GM13977 (cell line): ENCODE measurements at regions not wholly inside any gene's neighbourhood (a gene's known extent, or its start where the extent isn't known, plus 50 kb on each side); places are given as distances from the start of the nearest gene placed in this dataset.

Experiments used
- DNase-seq: peaks from one replicate; pipeline ENCODE4 v3.0.0; 2012; ENCODE audit warnings: low spot score
- in situ Hi-C: fragments of 300-500 bp; cut with MboI; formaldehyde crosslinking; loops from one replicate; pipeline ENCODE4 v1.12.0; 2022; ENCODE audit warnings: low sequenced_read_pairs, low pct_unique_long_range_greater_than_20kb, mixed read lengths, inconsistent platforms; ENCODE audit not compliant: unreplicated experiment
- TF ChIP-seq, protein P1 (sequence below): IDR thresholded peaks from 2 replicates; pipeline ENCODE4 v1.5.1; 2012; ENCODE audit warnings: mild to moderate bottlenecking, control low read depth; ENCODE audit not compliant: insufficient read depth; ENCODE audit errors: extremely low read depth, missing control alignments

DNA sequence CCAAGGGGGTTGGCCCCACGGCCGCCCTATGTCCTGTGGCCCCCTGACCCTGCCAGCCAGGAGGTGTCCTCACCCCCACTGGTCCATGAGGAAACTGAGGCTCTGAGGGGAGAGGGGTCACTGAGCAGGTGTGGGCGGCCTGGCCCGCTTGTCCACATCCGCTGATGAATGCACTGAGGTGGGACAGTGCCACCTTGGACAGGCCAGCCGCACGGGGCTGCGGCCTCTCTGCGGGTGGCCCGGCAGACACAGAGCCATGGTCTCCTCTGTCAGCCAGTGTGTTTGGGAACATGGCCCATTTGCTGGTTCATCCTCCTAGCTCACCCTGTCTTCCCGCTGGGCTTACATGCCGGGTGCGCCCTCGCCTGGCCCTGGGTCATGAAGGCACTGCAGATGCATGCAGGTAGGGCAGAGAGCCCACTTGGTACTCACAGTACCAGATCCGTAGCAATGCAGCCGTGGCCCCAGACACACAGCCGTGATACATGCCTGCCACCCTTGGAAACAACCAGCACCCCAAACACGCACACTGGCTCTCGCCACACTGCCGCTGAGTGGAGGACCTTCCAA is 93.9 kb downstream of the ENGASE start:
- no peak for DNase-seq
- in situ Hi-C loops, result no loop called here
- TF ChIP-seq, protein P1, sequence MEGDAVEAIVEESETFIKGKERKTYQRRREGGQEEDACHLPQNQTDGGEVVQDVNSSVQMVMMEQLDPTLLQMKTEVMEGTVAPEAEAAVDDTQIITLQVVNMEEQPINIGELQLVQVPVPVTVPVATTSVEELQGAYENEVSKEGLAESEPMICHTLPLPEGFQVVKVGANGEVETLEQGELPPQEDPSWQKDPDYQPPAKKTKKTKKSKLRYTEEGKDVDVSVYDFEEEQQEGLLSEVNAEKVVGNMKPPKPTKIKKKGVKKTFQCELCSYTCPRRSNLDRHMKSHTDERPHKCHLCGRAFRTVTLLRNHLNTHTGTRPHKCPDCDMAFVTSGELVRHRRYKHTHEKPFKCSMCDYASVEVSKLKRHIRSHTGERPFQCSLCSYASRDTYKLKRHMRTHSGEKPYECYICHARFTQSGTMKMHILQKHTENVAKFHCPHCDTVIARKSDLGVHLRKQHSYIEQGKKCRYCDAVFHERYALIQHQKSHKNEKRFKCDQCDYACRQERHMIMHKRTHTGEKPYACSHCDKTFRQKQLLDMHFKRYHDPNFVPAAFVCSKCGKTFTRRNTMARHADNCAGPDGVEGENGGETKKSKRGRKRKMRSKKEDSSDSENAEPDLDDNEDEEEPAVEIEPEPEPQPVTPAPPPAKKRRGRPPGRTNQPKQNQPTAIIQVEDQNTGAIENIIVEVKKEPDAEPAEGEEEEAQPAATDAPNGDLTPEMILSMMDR, result no peak

DNA sequence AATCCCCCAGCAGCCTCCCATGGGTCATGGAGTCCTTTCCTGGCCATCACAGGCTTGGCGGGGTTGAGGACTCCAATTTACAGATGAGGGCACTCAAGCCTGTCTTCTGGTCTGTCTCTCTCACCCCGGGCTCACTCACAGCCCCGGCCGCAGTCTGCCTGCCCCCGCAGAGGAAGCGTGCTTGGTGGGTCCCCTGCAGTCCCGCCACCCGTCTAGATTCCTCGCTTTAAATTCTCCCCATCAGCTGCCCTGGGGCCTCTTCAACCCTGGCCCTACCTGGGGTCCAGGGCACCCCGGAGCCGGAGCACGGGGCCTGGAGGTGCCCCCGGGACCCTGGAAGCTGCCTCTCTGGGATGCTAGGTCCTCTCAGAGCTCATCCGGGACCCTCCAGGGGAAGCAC is 92.9 kb downstream of the ENGASE start:
- in situ Hi-C loops, result no loop called here
- TF ChIP-seq, protein P1, result no peak
- no peak for DNase-seq

DNA sequence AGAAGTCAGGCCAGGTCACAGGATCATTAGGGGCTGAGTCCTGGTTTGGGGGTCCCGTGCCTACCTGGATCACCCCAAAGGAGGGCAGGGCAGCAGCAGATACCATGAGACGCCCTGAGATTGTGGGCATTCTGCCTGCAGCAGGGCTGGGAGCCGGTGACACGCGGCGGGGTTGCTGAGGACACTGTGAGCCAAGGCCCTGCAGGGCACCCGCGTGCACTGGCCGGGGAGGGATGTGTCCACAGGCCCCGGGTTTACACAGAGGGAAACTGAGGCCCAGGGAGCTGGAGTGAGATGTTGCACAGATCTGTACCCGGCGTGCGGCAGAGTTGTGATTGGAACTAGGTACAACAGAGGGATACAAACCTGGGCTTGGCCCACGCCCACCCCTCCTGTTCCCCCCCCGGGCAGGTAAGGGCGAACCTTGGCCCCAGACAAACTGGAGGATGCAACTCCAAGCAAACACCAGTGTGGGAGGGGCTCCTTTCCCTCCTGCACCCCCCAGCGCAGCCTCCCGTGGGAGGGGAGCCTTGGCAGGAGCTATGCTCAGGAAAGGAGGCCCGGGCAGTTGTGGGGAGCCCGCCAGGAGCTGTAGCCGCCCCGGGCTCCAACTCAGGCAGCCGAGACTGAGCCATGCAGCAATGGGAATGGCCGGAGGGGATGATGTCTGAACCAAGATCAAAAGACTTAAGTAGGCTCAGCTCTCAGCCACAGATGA is 91.3 kb downstream of the ENGASE start:
- in situ Hi-C loops, result no loop called here
- DNase-seq, result no peak
- TF ChIP-seq, protein P1, result no peak

DNA sequence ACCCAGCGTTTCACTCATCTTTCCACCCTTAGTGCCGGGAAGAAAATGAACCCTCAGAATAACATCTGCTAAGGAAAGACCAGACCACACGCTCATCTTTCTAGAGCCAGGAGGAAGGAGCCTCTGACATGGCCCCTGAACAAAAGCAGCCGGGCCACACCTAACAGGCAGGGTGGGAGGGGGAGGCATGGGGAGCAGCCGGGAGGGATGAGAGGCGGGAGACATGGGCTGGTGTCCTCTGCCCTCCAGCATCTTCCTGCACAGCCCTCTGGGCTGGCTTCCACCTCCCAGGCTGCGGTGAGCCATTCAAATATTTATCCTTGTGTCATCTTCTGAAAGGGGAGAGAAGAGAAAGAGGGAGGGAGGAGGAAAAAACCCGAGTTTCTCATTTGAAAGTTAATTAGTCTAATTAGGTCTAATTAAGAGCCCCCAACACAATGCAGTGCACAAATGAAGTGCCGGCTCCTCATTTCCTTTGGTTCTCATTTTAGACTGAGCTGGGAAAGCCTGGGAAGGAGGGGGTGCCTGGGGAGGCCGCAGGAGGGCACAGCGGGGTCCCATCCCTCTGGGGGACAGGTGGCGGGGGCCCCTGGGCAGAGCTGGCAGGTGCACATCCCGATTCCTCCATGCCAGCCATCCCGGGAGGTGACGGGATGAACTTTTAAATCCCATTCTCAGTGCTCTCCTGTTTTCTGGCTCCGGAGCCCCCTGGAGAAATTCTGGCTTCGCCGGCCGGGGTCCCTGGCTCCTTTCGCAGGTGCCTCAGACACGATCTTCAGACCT is 90.5 kb downstream of the ENGASE start:
- in situ Hi-C loops, result no loop called here
- DNase-seq, result no peak
- TF ChIP-seq, protein P1, result no peak

DNA sequence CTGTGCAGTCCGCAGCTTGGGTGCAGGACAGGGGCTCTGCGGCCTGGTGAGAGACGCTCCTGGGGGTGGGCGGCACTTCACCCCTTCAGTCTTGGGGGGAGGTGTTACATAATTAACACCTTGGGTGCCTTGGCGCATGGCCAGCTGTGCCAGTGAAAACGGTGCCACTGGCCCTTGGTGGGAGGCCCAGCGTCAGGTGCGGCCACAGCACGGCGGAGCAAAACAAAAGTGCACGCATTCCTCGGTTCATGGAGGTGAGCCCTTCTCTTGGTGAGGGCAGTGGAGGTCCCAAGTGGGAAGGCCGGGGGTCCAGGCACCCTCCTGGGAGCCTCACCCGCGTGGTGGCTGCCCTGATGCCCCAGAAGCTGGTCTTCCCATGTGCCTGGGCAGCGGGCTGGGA is 89.8 kb downstream of the ENGASE start:
- in situ Hi-C loops, result no loop called here
- TF ChIP-seq, protein P1, result no peak
- no peak for DNase-seq

DNA sequence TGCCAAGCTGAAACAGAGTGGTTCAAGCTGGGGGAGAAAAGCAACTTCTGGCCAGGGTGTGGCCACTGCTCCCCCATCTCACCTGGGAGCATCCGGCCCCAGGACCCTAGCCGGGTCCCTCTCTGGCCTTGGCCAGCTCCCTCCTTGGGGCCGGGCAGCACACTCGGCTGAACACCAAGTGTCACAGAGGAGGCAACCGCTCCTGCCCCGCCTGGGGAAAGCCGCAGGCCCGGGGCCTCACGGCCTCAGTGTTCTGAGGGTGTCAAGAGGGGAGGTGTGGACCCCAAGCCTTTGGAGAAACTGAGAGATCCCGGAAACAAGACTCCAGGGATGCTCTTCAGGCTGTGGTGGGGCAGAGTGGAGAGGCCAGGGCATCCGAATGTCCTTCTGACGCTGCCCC is 88.4 kb downstream of the ENGASE start:
- TF ChIP-seq, protein P1, result no peak
- no peak for DNase-seq
- in situ Hi-C loops, result no loop called here
